ENCODE measurements at regions not wholly inside any gene's neighbourhood (a gene's known extent, or its start where the extent isn't known, plus 50 kb on each side); places are given as distances from the start of the nearest gene placed in this dataset.

- no peak for FAIRE-seq
These were observed 52.8 kb upstream of the TUT7 start for GRCh38 chr9:86407022-86407421.

GRCh38 chr9:86406366-86406765, 52.2 kb upstream of the TUT7 start:
- no peak for FAIRE-seq

GRCh38 chr9:86405926-86406325, 51.7 kb upstream of the TUT7 start:
- no peak for FAIRE-seq

- FAIRE-seq = no peak
These were observed 50.9 kb upstream of the TUT7 start for GRCh38 chr9:86405086-86405491.
